Thyroid gland (tissue), 4 donors: ENCODE measurements at regions not wholly inside any gene's neighbourhood (a gene's known extent, or its start where the extent isn't known, plus 50 kb on each side); places are given as distances from the start of the nearest gene placed in this dataset.

Experiments
- POLR2A ChIP-seq, 2 donors: fragments of 450-650 bp; IDR thresholded peaks; one replicate each; pipeline ENCODE4 v1.6.1; 2017; ENCODE audit warnings: antibody characterized with exemption in 2 of 2, mild to moderate bottlenecking in 2 of 2, moderate library complexity in 1 of 2
- TF ChIP-seq, protein P1 (sequence below), 6 experiments: fragments of 200-600 bp in 3 of 6; fragments of 450-650 bp in 3 of 6; sonication (generic) in 3 of 6; IDR thresholded peaks; one replicate each; pipeline ENCODE4 v1.5.1; 2016 to 2019; ENCODE audit warnings: antibody characterized with exemption in 6 of 6, mild to moderate bottlenecking in 2 of 6, inconsistent platforms in 1 of 6, moderate library complexity in 1 of 6

DNA sequence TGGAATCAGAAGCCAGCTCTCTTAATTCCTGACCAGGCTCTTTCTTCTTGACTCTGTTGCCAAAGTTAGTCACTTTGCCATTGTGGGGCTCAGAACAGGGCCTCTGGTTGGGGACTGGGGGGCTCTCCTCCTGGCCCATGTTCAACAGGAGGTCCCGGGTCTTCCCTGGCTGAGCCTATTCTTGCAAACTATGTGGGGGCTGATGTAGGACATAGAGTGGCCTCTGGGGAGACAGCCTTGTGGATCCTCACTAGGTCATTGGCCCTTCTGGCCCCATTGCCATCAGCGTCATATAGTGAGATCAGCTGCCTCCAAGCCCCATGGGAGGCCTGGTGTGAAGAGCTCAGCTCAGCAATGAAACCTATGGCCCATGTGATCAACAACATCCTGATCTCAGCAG, 77.6 kb upstream of the LEP start:
- TF ChIP-seq, protein P1, sequence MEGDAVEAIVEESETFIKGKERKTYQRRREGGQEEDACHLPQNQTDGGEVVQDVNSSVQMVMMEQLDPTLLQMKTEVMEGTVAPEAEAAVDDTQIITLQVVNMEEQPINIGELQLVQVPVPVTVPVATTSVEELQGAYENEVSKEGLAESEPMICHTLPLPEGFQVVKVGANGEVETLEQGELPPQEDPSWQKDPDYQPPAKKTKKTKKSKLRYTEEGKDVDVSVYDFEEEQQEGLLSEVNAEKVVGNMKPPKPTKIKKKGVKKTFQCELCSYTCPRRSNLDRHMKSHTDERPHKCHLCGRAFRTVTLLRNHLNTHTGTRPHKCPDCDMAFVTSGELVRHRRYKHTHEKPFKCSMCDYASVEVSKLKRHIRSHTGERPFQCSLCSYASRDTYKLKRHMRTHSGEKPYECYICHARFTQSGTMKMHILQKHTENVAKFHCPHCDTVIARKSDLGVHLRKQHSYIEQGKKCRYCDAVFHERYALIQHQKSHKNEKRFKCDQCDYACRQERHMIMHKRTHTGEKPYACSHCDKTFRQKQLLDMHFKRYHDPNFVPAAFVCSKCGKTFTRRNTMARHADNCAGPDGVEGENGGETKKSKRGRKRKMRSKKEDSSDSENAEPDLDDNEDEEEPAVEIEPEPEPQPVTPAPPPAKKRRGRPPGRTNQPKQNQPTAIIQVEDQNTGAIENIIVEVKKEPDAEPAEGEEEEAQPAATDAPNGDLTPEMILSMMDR (IDR thresholded peaks at IDR 0.05) = no peak
- TF ChIP-seq POLR2A (IDR thresholded peaks at IDR 0.05) = no peak
